Activated B cell treated with CpG ODN at 0.5 μM for 24 hours (primary cell): ENCODE measurements at regions not wholly inside any gene's neighbourhood (a gene's known extent, or its start where the extent isn't known, plus 50 kb on each side); places are given as distances from the start of the nearest gene placed in this dataset.
"Not testable (repeated sequence)": the region's sequence is repeated elsewhere in the genome, so short reads cannot be mapped to it uniquely, and the experiment has no call there.

Experiments used
- ATAC-seq: fragments of 200-7000 bp; cut with Tn5 transposase; one replicate; pipeline ENCODE4 v1.10.0; 2021; ENCODE audit warnings: low read depth, mild to moderate bottlenecking, moderate library complexity
- CTCF ChIA-PET: fragments of 350-600 bp; sonication (Branson Sonifier 250); formaldehyde crosslinking; loops from one replicate; lab custom pipeline; 2021; ENCODE audit warnings: antibody characterized with exemption; lab: Charles Lee
- POLR2A ChIA-PET: fragments of 350-600 bp; sonication (Branson Sonifier 250); formaldehyde crosslinking; loops from one replicate; lab custom pipeline; 2021; ENCODE audit warnings: antibody characterized with exemption; lab: Charles Lee
- DNase-seq: peaks from one replicate; pipeline ENCODE4 v3.0.0; 2022
- H3K27ac Mint-ChIP-seq: one replicate; pipeline ENCODE4 v1.8.0; 2020; ENCODE audit warnings: mixed read lengths
- H3K27me3 Mint-ChIP-seq: one replicate; pipeline ENCODE4 v1.8.0; 2021; ENCODE audit warnings: mixed read lengths
- H3K36me3 Mint-ChIP-seq: one replicate; pipeline ENCODE4 v1.8.0; 2021; ENCODE audit warnings: low read depth, mixed read lengths
- H3K4me1 Mint-ChIP-seq: one replicate; pipeline ENCODE4 v1.8.0; 2021; ENCODE audit warnings: mixed read lengths
- H3K4me3 Mint-ChIP-seq: one replicate; pipeline ENCODE4 v1.8.0; 2020; ENCODE audit warnings: mild to moderate bottlenecking, mixed read lengths
- H3K9me3 Mint-ChIP-seq: one replicate; pipeline ENCODE4 v1.8.0; 2020; ENCODE audit warnings: mixed read lengths
- intact Hi-C: fragments of 100-400 bp; cut with micrococcal nuclease; formaldehyde crosslinking; loops from one replicate; pipeline ENCODE4 v1.15.1; 2024

DNA sequence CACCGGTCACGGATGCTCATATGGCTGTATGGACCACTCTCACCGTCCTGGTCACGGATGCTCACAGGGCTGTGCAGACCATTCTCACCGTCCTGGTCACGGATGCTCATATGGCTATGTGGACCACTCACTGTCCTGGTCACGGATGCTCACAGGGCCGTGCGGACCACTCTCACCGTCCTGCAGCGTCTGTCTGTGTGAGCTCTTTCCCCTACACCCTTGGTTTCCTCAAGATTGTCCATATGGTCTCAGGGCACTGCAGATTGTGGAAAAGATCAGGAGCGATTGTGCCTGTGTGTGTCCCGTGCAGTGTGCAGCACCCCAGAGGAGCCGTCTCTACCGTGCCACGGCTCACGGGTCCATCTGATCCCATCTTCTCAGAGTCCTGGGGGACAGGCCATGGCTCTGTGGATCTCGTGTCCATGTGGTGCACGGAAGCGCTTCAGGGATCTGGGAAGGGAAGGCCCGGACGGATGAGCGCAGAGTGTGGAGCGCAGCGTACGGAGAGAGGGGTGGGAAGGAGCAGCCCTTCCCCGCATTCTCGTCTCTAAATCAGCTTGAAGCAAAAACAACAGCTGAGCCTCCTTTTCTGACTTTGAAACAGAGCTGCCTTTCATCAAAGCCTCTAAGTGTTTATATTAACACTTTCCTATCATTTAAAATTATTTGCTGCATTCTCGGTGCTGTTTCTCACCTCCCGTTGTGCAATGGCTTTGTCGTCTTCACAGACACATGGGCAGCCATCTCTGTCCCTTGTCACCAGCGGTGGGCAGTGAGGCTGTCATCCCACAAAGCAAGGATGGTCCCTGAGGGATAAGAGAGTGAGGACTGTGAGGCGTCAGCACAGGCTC, 208.0 kb downstream of the BANP start:
- DNase-seq, H3K36me3 Mint-ChIP-seq, POLR2A ChIA-PET, H3K9me3 Mint-ChIP-seq, H3K4me1 Mint-ChIP-seq, ATAC-seq, H3K4me3 Mint-ChIP-seq, CTCF ChIA-PET, H3K27me3 Mint-ChIP-seq, intact Hi-C loops, H3K27ac Mint-ChIP-seq: not testable (repeated sequence)

DNA sequence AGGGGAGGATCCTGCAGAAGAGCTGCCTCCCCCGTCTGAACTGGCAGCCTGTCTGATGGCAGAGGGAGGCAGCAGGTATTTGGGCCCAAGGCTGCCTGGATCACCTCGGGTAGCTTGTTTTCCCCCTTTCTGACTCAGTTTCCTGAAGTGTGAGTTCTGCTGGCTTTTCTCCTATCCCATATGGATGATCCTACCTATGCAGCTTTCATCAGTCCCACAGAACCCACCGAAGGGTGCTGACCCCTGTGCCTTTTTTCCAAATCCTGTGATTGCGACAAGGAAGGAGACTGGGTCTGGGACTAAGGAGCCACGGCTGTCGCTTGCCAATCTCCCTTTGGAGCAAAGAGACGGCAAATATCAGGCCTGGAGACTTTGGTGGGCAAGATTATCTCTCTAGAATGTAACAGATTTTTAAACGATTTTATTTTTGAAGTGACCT, 208.7 kb downstream of the BANP start:
- H3K27me3 Mint-ChIP-seq, H3K27ac Mint-ChIP-seq, H3K9me3 Mint-ChIP-seq, intact Hi-C loops, DNase-seq, POLR2A ChIA-PET, H3K4me1 Mint-ChIP-seq, H3K36me3 Mint-ChIP-seq, ATAC-seq, H3K4me3 Mint-ChIP-seq, CTCF ChIA-PET: not testable (repeated sequence)

DNA sequence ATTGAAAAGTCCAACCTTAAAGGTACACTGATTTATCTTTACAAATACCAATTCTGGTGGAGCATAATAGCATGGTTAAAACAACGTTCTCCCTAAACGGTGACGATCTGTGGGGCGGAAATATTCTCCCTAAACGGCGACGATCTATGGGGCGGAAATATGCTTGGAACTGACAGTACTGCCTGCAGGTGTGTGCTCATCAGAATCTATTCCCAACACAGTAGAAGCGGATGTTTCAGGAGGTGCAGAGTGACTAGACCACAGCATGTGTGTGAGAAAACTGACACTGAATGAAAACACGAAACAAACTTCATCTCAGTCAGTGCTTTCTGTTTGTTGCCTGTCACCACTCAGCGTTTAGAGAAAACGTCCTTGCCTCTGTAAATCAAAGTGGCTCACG, 210.0 kb downstream of the BANP start:
- H3K27me3 Mint-ChIP-seq, CTCF ChIA-PET, H3K4me1 Mint-ChIP-seq, H3K9me3 Mint-ChIP-seq, POLR2A ChIA-PET, intact Hi-C loops, H3K36me3 Mint-ChIP-seq, ATAC-seq, H3K27ac Mint-ChIP-seq, DNase-seq, H3K4me3 Mint-ChIP-seq: not testable (repeated sequence)

GRCh38 chr16:88161623-88162275, 210.5 kb downstream of the BANP start:
- ATAC-seq, H3K36me3 Mint-ChIP-seq, H3K4me1 Mint-ChIP-seq, H3K9me3 Mint-ChIP-seq, intact Hi-C loops, H3K27me3 Mint-ChIP-seq, H3K27ac Mint-ChIP-seq, DNase-seq, CTCF ChIA-PET, H3K4me3 Mint-ChIP-seq, POLR2A ChIA-PET: not testable (repeated sequence)

DNA sequence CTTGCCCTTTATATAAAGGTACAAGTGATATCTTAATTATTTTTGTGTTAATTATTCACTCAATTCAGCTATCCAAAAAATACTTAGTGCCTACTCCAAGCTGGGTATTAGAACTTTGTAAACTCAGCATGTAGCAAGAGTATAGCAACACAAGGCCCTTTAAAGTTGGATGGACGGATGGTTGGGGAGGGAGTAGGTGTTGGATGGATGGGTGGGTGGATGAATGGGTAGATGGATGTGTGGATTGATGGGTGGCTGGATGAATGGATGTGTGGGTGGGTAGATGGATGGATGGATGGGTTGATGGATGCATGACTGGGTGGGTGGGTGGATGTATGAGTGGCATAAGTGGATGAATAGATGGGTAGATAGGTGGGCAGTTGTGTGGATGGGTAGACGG, 211.5 kb downstream of the BANP start:
- intact Hi-C loops, H3K36me3 Mint-ChIP-seq, H3K9me3 Mint-ChIP-seq, CTCF ChIA-PET, H3K4me3 Mint-ChIP-seq, POLR2A ChIA-PET, H3K4me1 Mint-ChIP-seq, ATAC-seq, H3K27ac Mint-ChIP-seq, H3K27me3 Mint-ChIP-seq, DNase-seq: not testable (repeated sequence)

DNA sequence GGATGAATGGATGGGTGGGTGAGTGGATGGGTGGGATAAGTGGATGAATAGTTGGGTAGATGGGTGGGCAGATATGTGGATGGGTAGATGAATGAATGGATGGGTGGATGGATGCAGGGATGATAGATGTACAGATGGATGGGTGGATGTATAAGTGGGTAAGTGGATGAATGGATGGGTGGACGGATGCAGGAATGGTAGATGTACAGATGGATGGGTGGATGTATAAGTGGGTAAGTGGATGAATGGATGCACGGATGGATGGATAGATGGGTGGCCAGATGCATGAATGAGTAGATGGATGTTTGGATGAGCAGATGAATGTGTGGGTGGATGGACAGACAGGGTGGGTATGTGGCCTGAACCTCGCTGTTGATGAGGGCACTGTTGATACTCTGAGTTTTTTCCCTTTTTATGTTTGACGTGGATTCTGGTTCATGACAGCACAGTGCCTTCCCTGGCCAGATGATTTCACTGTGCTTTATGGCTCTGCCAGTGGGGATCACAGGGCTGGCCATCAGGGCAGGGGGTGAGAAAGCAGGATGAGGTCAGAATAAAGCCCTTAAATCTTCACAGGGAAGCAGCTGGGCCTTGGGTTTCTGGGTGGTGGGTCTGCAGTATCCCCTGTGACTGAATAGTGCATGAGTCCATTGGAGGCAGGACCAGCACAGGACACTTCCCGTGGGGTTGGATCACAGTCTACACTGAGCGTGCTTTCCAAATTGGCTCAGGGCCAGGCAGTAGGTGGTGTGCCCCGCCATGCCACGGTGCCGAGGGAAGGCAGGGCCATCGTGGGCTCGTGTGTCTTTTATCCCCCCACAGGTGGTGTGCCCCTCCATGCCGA, 213.2 kb downstream of the BANP start:
- H3K4me3 Mint-ChIP-seq, H3K4me1 Mint-ChIP-seq, H3K9me3 Mint-ChIP-seq, POLR2A ChIA-PET, H3K27ac Mint-ChIP-seq, DNase-seq, intact Hi-C loops, H3K27me3 Mint-ChIP-seq, H3K36me3 Mint-ChIP-seq, ATAC-seq, CTCF ChIA-PET: not testable (repeated sequence)

DNA sequence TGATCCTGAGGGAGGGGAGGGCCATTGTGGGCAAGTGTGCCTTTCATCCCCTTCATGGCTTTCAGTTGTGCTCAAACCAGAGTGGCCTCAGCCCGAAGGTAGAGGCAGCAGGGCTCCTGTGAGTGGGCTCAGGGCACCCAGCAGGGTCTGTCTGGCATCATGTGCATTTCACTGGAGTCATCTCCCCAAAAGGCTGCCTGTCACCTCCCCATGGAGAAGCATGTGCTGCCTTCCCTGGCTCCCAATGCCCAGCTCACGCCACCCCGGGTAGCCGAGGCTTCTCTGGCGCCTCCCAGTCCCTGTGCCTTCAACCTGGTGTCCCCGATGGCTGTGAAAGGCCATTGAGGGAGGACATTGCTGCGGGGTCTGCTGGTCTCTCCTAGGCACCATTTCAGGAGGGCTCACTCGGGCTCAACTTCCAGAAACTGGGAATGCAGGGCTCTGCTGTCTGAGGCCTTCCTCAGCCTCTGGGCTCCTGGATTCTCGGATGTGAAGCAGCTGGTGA, 213.9 kb downstream of the BANP start:
- ATAC-seq, H3K27ac Mint-ChIP-seq, H3K9me3 Mint-ChIP-seq, H3K27me3 Mint-ChIP-seq, intact Hi-C loops, H3K36me3 Mint-ChIP-seq, H3K4me3 Mint-ChIP-seq, H3K4me1 Mint-ChIP-seq, CTCF ChIA-PET, POLR2A ChIA-PET: not testable (repeated sequence)
- peak; percentile 8 for DNase-seq

DNA sequence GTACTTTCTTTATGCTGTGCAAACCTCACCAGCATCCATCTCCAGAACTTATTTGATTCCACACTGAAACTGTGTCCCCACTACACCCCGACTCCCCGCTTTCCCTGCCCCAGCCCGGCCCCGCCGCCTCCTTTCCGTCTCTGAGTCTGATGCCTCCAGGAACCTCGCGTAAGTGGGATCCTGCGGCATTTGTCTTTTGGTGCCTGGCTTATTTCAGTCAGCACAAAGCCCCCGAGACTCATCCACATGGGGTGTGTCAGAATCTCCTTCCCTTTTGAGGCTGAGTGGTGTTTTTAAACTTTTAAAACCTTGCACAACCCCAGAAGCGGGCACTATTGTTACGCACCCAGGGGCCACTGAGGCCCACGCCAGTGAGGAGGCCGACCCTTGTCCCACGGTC, 214.4 kb downstream of the BANP start:
- H3K9me3 Mint-ChIP-seq, POLR2A ChIA-PET, H3K36me3 Mint-ChIP-seq, intact Hi-C loops, H3K27ac Mint-ChIP-seq, DNase-seq, ATAC-seq, H3K4me3 Mint-ChIP-seq, H3K27me3 Mint-ChIP-seq, H3K4me1 Mint-ChIP-seq, CTCF ChIA-PET: not testable (repeated sequence)

GRCh38 chr16:88166209-88166773, 215.1 kb downstream of the BANP start:
- DNase-seq, H3K9me3 Mint-ChIP-seq, POLR2A ChIA-PET, ATAC-seq, CTCF ChIA-PET, H3K4me1 Mint-ChIP-seq, H3K36me3 Mint-ChIP-seq, H3K27me3 Mint-ChIP-seq, intact Hi-C loops, H3K27ac Mint-ChIP-seq, H3K4me3 Mint-ChIP-seq: not testable (repeated sequence)

DNA sequence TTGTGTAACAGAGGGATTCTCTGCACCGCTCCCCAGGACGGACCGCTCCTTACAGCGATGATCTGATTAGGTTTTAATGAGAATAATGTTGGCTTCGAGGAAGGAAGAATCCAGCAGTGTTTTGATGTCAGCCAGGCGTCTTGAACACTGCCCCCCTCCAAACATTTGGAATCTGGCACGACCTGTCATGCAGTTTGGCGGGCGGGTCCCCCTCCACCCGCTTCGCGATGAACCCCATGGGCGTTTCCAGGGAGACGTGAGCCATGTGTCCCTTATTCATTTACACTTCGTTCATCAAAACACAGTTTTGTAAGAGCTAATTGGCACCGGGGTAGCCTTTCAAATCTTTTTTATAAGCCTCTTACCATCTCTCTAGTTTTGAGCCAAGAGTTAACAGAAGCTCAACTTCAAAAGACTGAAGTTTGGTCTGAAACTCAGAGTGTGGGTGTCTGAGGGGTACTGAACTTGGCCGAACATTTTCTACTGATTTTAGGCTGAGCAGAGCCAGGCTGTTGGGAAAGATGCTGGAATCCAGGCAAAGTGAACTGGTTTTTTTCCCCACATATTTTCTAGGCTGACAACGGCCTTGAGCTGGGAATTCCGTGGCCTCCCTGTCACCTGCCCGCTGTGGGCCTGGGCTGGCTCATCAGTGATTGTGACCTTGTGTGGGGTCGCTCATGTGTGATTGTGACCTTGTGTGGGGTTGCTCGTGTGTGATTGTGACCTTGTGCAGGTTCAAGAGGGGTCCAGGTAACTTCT, 214.8 kb upstream of the ZNF469 start:
- H3K36me3 Mint-ChIP-seq, H3K9me3 Mint-ChIP-seq, H3K27ac Mint-ChIP-seq, H3K4me3 Mint-ChIP-seq, H3K4me1 Mint-ChIP-seq, CTCF ChIA-PET, H3K27me3 Mint-ChIP-seq, ATAC-seq, intact Hi-C loops, POLR2A ChIA-PET: not testable (repeated sequence)
- DNase-seq, result peak; percentile 7

- H3K4me3 Mint-ChIP-seq, H3K27me3 Mint-ChIP-seq, ATAC-seq, CTCF ChIA-PET, intact Hi-C loops, H3K27ac Mint-ChIP-seq, H3K36me3 Mint-ChIP-seq, POLR2A ChIA-PET, H3K9me3 Mint-ChIP-seq, DNase-seq, H3K4me1 Mint-ChIP-seq: not testable (repeated sequence)
Observed at GRCh38 chr16:88168557-88168949, 214.2 kb upstream of the ZNF469 start.
